Natural killer cell (primary cell): ENCODE measurements at regions not wholly inside any gene's neighbourhood (a gene's known extent, or its start where the extent isn't known, plus 50 kb on each side); places are given as distances from the start of the nearest gene placed in this dataset.

Experiments used
- ATAC-seq, 3 donors: fragments of 150-1000 bp in 2 of 3; fragments of 200-7000 bp in 1 of 3; cut with Tn5 transposase; 1 replicate in 1 of 3; 2 replicates in 2 of 3; pipeline ENCODE4 v1.10.0; 2021; ENCODE audit warnings: mild to moderate bottlenecking in 2 of 3, moderate library complexity in 2 of 3
- DNase-seq, 2 donors: peaks; one replicate each; pipeline versions ENCODE4 v3.0.0 to v3.0.0-alpha.2; 2013 to 2021; ENCODE audit warnings: mixed read lengths in 1 of 2
- H3K27ac ChIP-seq: one replicate; pipeline ENCODE4 v1.5.1; 2013; ENCODE audit warnings: mild to moderate bottlenecking, low read length
- H3K27me3 ChIP-seq: one replicate; pipeline ENCODE4 v1.6.1; 2013; ENCODE audit warnings: low read length; ENCODE audit not compliant: control insufficient read depth, insufficient read depth
- H3K36me3 ChIP-seq: one replicate; pipeline ENCODE4 v1.6.1; 2013; ENCODE audit warnings: low read length; ENCODE audit not compliant: control insufficient read depth, insufficient read depth
- H3K4me1 ChIP-seq: one replicate; pipeline ENCODE4 v1.6.1; 2013; ENCODE audit warnings: low read length; ENCODE audit not compliant: control insufficient read depth, insufficient read depth
- H3K4me3 ChIP-seq: one replicate; pipeline ENCODE4 v1.5.1; 2013; ENCODE audit warnings: low read length
- H3K9me3 ChIP-seq: one replicate; pipeline ENCODE4 v1.6.1; 2013; ENCODE audit warnings: low read length; ENCODE audit not compliant: control insufficient read depth, insufficient read depth
- H3K27ac Mint-ChIP-seq, 2 donors: one replicate each; pipeline ENCODE4 v1.8.0; 2022; ENCODE audit warnings: mild to moderate bottlenecking in 2 of 2, mixed read lengths in 2 of 2, moderate library complexity in 1 of 2
- H3K27me3 Mint-ChIP-seq, 2 donors: one replicate each; pipeline ENCODE4 v1.8.0; 2022; ENCODE audit warnings: low read depth in 2 of 2, mixed read lengths in 2 of 2
- H3K36me3 Mint-ChIP-seq: one replicate; pipeline ENCODE4 v1.8.0; 2022; ENCODE audit warnings: mixed read lengths
- H3K4me1 Mint-ChIP-seq, 2 donors: one replicate each; pipeline ENCODE4 v1.8.0; 2022; ENCODE audit warnings: mixed read lengths in 2 of 2
- H3K4me3 Mint-ChIP-seq: one replicate; pipeline ENCODE4 v1.8.0; 2022; ENCODE audit warnings: mild to moderate bottlenecking, moderate library complexity, mixed read lengths
- H3K9me3 Mint-ChIP-seq, 2 donors: one replicate each; pipeline ENCODE4 v1.8.0; 2022; ENCODE audit warnings: mixed read lengths in 2 of 2
- CTCF ChIP-seq: fragments of 200-600 bp; IDR thresholded peaks from one replicate; pipeline ENCODE4 v1.8.0; 2022; ENCODE audit warnings: antibody characterized with exemption
- WGBS: methylation state at CpG from one replicate; pipeline ENCODE4 v1.1.7; 2013; ENCODE audit warnings: missing lambda C conversion rate; ENCODE audit not compliant: insufficient coverage; 5-methylcytosine and 5-hydroxymethylcytosine counted together
- intact Hi-C: fragments of 100-400 bp; cut with micrococcal nuclease; formaldehyde crosslinking; loops from one replicate; pipeline ENCODE4 v1.14.2; 2022

DNA sequence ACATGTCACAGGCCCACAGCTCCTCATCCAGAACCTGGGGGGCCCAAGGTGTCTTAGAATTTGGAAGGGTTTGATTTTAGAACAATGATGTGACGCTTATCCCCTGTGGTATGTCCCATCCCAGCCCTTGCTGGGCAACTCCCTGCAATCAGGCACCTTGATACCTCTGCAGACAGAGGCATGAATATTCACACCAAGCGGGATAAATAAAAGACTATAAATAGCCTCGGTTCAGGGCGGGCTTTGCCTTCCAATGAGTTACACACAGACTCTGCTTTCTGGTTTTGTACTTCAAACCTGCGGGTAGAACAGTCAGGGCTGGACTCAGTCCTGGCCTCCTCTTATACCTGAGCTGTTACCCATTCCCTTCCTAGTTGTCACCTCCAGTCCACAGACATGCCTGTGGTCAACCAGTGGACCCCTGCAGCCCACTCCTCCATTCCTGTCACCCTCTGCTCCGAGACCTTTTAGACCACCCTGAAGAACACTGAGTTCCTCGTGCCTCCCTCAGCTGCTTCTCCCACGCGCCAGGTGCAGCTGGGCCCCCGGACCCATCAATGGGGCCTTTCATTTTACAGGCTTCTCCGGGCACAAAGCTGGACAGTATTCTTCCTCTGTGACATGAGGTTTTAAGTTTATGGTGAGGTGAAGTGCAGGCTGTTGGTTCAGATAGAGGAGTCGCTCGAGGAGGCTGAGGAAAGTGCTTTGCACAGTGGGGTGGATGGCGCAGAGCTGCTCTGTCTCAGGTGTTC is 120.1 kb upstream of the TNR start:
- no peaks in the 10 kb centered on the region for H3K4me1 ChIP-seq
- no peak overlapping the region for H3K4me3 ChIP-seq
- no peak overlapping the region for H3K27ac ChIP-seq
- H3K9me3 Mint-ChIP-seq = no peaks in the 10 kb centered on the region
- H3K27me3 Mint-ChIP-seq = peaks cover 8 to 12% of the 10 kb centered on the region in 2 donors
- no peak for ATAC-seq
- no peak overlapping the region for H3K27ac Mint-ChIP-seq
- H3K4me1 Mint-ChIP-seq = no peaks in the 10 kb centered on the region
- H3K36me3 Mint-ChIP-seq = no peaks in the 10 kb centered on the region
- WGBS = 87% methylated on average over 14 of the region's 14 CpGs
- no peaks in the 10 kb centered on the region for H3K9me3 ChIP-seq
- no peaks in the 10 kb centered on the region for H3K27me3 ChIP-seq
- no peaks in the 10 kb centered on the region for H3K36me3 ChIP-seq
- no peak for TF ChIP-seq CTCF
- DNase-seq = no peak
- H3K4me3 Mint-ChIP-seq = no peak overlapping the region
- intact Hi-C loops = no loop called here

GRCh38 chr1:175862408-175862807 is 119.0 kb upstream of the TNR start:
- Mint-ChIP-seq H3K27me3 (peaks cover 10 to 12% of the 10 kb centered on the region in 2 donors), H3K4me3 (no peak overlapping the region), H3K36me3 (no peaks in the 10 kb centered on the region), H3K9me3 (no peaks in the 10 kb centered on the region), H3K4me1 (no peaks in the 10 kb centered on the region), H3K27ac (no peak overlapping the region)
- DNase-seq = no peak
- H3K9me3 ChIP-seq = no peaks in the 10 kb centered on the region
- TF ChIP-seq CTCF = no peak
- no peaks in the 10 kb centered on the region for H3K27me3 ChIP-seq
- WGBS = 72% methylated on average over 3 of the region's 3 CpGs
- no peaks in the 10 kb centered on the region for H3K4me1 ChIP-seq
- ATAC-seq = no peak
- H3K4me3 ChIP-seq = no peak overlapping the region
- H3K36me3 ChIP-seq = no peaks in the 10 kb centered on the region
- intact Hi-C loops = no loop called here
- no peak overlapping the region for H3K27ac ChIP-seq

DNA sequence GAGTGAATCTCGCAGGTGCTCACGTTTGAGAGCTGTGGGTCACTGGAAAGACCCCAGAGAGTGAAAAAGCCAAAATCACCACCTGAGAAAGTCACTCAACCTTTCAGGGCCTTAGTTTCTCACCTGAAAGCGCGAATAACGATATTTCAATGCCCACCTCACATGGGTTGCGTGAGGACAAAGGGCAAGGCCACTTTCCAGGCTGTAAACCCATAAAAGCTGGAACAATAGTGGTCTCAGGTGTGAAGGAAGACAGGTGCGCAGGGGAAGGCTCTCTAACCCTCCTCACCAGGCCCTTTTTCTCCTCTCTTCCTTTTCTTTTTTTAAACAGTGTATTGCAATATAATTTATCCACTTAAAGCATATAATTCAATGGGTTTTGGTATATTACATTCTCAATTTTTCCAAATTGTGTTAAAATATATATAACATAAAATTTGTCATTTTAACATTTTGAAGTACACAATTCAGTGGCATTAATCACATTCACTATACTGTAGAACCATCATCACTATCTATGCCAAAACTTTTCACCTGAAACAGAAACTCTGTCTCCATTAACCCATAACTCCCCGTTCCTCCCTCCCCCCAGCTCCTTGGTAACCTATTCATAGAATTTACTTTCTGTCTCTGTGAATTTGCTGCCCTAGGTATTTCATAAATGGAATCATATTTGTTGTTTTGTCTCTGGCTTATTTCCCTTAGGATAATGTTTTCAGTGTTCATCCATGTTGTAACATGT is 118.4 kb upstream of the TNR start:
- no peaks in the 10 kb centered on the region for H3K36me3 Mint-ChIP-seq
- no peak overlapping the region for H3K27ac Mint-ChIP-seq
- 79% methylated on average over 7 of the region's 8 CpGs for WGBS
- H3K4me3 Mint-ChIP-seq = no peak overlapping the region
- intact Hi-C loops = no loop called here
- ATAC-seq = no peak
- H3K27ac ChIP-seq = no peak overlapping the region
- DNase-seq = no peak
- no peaks in the 10 kb centered on the region for H3K9me3 Mint-ChIP-seq
- H3K4me3 ChIP-seq = no peak overlapping the region
- H3K4me1 Mint-ChIP-seq = no peaks in the 10 kb centered on the region
- no peak for TF ChIP-seq CTCF
- H3K4me1 ChIP-seq = no peaks in the 10 kb centered on the region
- no peaks in the 10 kb centered on the region for H3K27me3 ChIP-seq
- peaks cover 10 to 12% of the 10 kb centered on the region in 2 donors for H3K27me3 Mint-ChIP-seq
- no peaks in the 10 kb centered on the region for H3K9me3 ChIP-seq
- H3K36me3 ChIP-seq = no peaks in the 10 kb centered on the region
